SK-N-SH treated with all-trans-retinoic acid at 6 μM for 48 hours (cell line): ENCODE measurements at regions not wholly inside any gene's neighbourhood (a gene's known extent, or its start where the extent isn't known, plus 50 kb on each side); places are given as distances from the start of the nearest gene placed in this dataset.

ENCODE experiments used
- BACH2 ChIP-seq: fragments of 250-450 bp; sonication (Bioruptor Pico); IDR thresholded peaks from 2 replicates; pipeline ENCODE4 v1.9.0; 2021; ENCODE audit warnings: mild to moderate bottlenecking, borderline replicate concordance
- CSDC2 ChIP-seq: fragments of 250-450 bp; sonication (Bioruptor Pico); IDR thresholded peaks from 2 replicates; pipeline ENCODE4 v1.5.0; 2020; ENCODE audit warnings: mild to moderate bottlenecking, moderate library complexity
- GLIS3 ChIP-seq: fragments of 250-450 bp; sonication (Bioruptor Pico); IDR thresholded peaks from 2 replicates; pipeline ENCODE4 v1.5.0; 2020; ENCODE audit warnings: mild to moderate bottlenecking, moderate library complexity
- ZFP3 ChIP-seq: fragments of 250-450 bp; sonication (Bioruptor Pico); IDR thresholded peaks from 2 replicates; pipeline ENCODE4 v1.5.0; 2020; ENCODE audit warnings: mild to moderate bottlenecking, moderate library complexity
- TF ChIP-seq, protein P1 (sequence below): fragments of 250-450 bp; sonication (Bioruptor Pico); IDR thresholded peaks from 2 replicates; pipeline ENCODE4 v1.8.0; 2020; ENCODE audit warnings: mild to moderate bottlenecking, moderate library complexity, borderline replicate concordance

DNA sequence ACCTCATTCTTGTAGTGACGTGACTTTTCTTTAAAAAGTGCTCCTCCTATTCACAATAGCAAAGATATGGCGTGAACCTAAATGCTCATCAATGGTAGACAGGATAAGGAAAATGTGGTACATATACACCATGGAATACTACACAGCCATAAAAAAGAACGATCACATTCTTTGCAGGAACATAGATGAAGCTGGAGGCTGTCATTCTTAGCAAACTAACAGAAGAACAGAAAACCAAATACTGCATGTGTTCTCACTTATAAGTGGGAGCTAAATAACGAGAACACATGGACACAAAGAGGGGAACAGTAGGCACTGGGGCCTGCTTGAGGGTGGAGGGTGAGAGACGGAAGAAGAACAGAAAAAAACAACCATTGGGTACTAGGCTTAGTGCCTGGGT, 59.9 kb upstream of the FGFR2 start:
- TF ChIP-seq BACH2 (CRISPR knock-in tag): no peak
- TF ChIP-seq, protein P1, sequence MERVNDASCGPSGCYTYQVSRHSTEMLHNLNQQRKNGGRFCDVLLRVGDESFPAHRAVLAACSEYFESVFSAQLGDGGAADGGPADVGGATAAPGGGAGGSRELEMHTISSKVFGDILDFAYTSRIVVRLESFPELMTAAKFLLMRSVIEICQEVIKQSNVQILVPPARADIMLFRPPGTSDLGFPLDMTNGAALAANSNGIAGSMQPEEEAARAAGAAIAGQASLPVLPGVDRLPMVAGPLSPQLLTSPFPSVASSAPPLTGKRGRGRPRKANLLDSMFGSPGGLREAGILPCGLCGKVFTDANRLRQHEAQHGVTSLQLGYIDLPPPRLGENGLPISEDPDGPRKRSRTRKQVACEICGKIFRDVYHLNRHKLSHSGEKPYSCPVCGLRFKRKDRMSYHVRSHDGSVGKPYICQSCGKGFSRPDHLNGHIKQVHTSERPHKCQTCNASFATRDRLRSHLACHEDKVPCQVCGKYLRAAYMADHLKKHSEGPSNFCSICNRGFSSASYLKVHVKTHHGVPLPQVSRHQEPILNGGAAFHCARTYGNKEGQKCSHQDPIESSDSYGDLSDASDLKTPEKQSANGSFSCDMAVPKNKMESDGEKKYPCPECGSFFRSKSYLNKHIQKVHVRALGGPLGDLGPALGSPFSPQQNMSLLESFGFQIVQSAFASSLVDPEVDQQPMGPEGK (CRISPR knock-in tag): no peak
- no peak for TF ChIP-seq CSDC2 (CRISPR knock-in tag)
- TF ChIP-seq GLIS3 (CRISPR knock-in tag): no peak
- TF ChIP-seq ZFP3: no peak
